Suprapubic skin (tissue), 3 donors: ENCODE measurements at regions not wholly inside any gene's neighbourhood (a gene's known extent, or its start where the extent isn't known, plus 50 kb on each side); places are given as distances from the start of the nearest gene placed in this dataset.

Source experiments
- POLR2A ChIP-seq, 2 donors: fragments of 450-650 bp; IDR thresholded peaks; one replicate each; pipeline ENCODE4 v1.6.1; 2017; ENCODE audit warnings: antibody characterized with exemption in 2 of 2, mild to moderate bottlenecking in 2 of 2, moderate library complexity in 2 of 2
- TF ChIP-seq, protein P1 (sequence below), 2 donors: fragments of 200-600 bp in 1 of 2; fragments of 450-650 bp in 1 of 2; sonication (generic) in 1 of 2; IDR thresholded peaks; one replicate each; pipeline ENCODE4 v1.5.1; 2016 to 2019; ENCODE audit warnings: antibody characterized with exemption in 2 of 2, mild to moderate bottlenecking in 1 of 2, moderate library complexity in 1 of 2

DNA sequence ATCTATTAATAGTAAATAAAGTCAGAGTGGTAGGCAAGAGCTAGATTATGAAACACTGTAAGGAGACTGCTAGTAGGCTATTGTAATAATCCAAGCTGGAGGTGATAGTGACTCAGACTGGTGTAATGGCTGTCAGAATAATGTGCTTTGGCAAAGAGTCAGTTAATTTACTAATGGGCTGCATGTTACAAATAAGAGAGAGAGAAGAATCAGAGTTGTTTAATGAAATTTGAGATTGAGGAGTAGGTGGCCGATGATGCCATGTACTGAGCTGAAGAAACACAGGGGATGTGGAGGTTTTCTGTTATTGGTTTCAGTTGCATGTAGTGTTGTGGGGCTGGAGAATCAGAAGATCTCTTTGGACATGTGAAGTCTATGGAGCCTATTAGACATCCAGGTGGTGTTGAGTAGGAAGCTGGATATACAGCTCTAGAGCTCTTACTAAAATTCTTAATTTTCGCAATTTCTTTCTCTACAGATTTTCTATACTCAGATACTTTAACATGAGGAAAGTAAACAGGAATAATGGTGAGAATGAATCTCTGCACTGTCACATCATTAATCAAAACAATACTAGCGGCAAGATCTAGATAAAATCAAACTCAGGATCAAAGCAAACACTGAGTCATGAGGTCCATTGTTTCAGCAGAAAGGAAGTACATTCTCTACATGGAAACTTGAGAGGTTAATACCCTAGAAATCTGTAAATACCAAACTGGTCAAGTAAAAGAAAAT is 167.7 kb downstream of the SIM1 start:
- TF ChIP-seq, protein P1, sequence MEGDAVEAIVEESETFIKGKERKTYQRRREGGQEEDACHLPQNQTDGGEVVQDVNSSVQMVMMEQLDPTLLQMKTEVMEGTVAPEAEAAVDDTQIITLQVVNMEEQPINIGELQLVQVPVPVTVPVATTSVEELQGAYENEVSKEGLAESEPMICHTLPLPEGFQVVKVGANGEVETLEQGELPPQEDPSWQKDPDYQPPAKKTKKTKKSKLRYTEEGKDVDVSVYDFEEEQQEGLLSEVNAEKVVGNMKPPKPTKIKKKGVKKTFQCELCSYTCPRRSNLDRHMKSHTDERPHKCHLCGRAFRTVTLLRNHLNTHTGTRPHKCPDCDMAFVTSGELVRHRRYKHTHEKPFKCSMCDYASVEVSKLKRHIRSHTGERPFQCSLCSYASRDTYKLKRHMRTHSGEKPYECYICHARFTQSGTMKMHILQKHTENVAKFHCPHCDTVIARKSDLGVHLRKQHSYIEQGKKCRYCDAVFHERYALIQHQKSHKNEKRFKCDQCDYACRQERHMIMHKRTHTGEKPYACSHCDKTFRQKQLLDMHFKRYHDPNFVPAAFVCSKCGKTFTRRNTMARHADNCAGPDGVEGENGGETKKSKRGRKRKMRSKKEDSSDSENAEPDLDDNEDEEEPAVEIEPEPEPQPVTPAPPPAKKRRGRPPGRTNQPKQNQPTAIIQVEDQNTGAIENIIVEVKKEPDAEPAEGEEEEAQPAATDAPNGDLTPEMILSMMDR (IDR thresholded peaks at IDR 0.05): no peak
- TF ChIP-seq POLR2A (IDR thresholded peaks at IDR 0.05): no peak
